Nephron (organoid): ENCODE measurements at regions not wholly inside any gene's neighbourhood (a gene's known extent, or its start where the extent isn't known, plus 50 kb on each side); places are given as distances from the start of the nearest gene placed in this dataset.

Source experiments
- H3K27ac Mint-ChIP-seq, 3 experiments: 2 replicates each; pipeline ENCODE4 v1.8.0; 2020; ENCODE audit warnings: mixed read lengths in 3 of 3, mild to moderate bottlenecking in 2 of 3, moderate library complexity in 1 of 3
- H3K27me3 Mint-ChIP-seq: 2 replicates; pipeline ENCODE4 v1.8.0; 2021; ENCODE audit warnings: low read depth, mild to moderate bottlenecking, moderate library complexity, mixed read lengths
- H3K36me3 Mint-ChIP-seq: 2 replicates; pipeline ENCODE4 v1.8.0; 2020; ENCODE audit warnings: low read depth, mixed read lengths
- H3K4me1 Mint-ChIP-seq: 2 replicates; pipeline ENCODE4 v1.8.0; 2020; ENCODE audit warnings: mixed read lengths
- H3K4me3 Mint-ChIP-seq, 3 experiments: 2 replicates each; pipeline ENCODE4 v1.8.0; 2020; ENCODE audit warnings: mild to moderate bottlenecking in 3 of 3, mixed read lengths in 3 of 3, moderate library complexity in 2 of 3
- H3K9me3 Mint-ChIP-seq: 2 replicates; pipeline ENCODE4 v1.8.0; 2020; ENCODE audit warnings: mixed read lengths
- CTCF ChIP-seq, 3 experiments: fragments of 200-600 bp; sonication (generic); IDR thresholded peaks; one replicate each; pipeline ENCODE4 v1.5.0; 2021; ENCODE audit warnings: antibody characterized with exemption in 3 of 3; ENCODE audit not compliant: unreplicated experiment in 3 of 3

DNA sequence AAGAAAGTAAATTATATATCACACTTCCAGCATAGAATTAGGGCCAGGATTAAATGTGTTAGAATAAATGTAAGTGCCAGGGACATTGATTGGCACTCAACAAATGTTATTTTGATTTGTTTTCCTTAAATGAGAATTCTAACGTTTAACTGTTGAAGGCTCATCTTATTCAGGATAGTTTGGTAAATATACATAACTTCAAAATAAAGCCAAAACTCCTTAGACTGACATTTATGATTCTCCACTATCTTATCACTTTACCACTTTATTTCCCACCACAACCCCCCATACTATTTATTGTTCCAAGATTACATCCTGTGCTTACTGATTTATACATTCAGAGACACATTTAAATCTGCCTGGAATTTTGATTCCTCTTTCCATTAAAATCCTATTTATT, 769.5 kb upstream of the CDH2 start:
- Mint-ChIP-seq H3K4me1 (no peaks in the 10 kb centered on the region), H3K9me3 (peaks cover 12% of the 10 kb centered on the region), H3K4me3 (no peak overlapping the region), H3K36me3 (no peaks in the 10 kb centered on the region), H3K27ac (no peak overlapping the region), H3K27me3 (no peaks in the 10 kb centered on the region)
- no peak for TF ChIP-seq CTCF (IDR thresholded peaks at IDR 0.05; ENCODE audit: unreplicated experiment in 3 of 3)

- no peaks in the 10 kb centered on the region for H3K9me3 Mint-ChIP-seq
- H3K27me3 Mint-ChIP-seq = no peaks in the 10 kb centered on the region
- H3K4me1 Mint-ChIP-seq = no peaks in the 10 kb centered on the region
- no peak overlapping the region for H3K4me3 Mint-ChIP-seq
- H3K27ac Mint-ChIP-seq = no peak overlapping the region
- H3K36me3 Mint-ChIP-seq = no peaks in the 10 kb centered on the region
- TF ChIP-seq CTCF (IDR thresholded peaks at IDR 0.05; ENCODE audit: unreplicated experiment in 3 of 3) = no peak
Observed at GRCh38 chr18:28922936-28923335, 746.0 kb upstream of the CDH2 start.

DNA sequence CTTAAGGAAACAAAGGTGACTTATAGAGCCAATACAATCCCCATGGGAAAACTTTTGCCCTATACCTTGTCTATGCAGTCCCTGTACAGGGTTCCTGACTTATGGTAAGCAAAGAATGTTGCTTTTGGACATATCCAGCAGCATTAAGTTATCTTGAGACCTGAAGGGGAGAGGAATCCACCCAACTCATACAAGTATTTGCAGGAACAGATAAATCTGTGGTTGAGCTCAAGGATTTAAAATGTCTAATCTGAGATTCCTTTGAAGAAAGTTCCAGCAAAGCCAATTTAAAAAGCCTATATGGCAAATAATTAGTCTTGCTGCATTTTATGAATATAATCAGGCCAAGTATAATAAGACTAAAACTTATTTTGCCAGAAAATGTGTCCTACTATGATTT, 739.5 kb upstream of the CDH2 start:
- Mint-ChIP-seq H3K27me3 (no peaks in the 10 kb centered on the region), H3K27ac (peak overlapping the region in 1 of 3 experiments; percentile 51), H3K9me3 (peaks cover 3% of the 10 kb centered on the region), H3K36me3 (no peaks in the 10 kb centered on the region), H3K4me1 (no peaks in the 10 kb centered on the region), H3K4me3 (no peak overlapping the region)
- no peak for TF ChIP-seq CTCF (IDR thresholded peaks at IDR 0.05; ENCODE audit: unreplicated experiment in 3 of 3)

GRCh38 chr18:28905509-28905908, 728.6 kb upstream of the CDH2 start:
- no peaks in the 10 kb centered on the region for H3K9me3 Mint-ChIP-seq
- no peaks in the 10 kb centered on the region for H3K36me3 Mint-ChIP-seq
- H3K27ac Mint-ChIP-seq = no peak overlapping the region
- H3K4me1 Mint-ChIP-seq = no peaks in the 10 kb centered on the region
- TF ChIP-seq CTCF (IDR thresholded peaks at IDR 0.05; ENCODE audit: unreplicated experiment in 3 of 3) = no peak
- no peak overlapping the region for H3K4me3 Mint-ChIP-seq
- peaks cover 6% of the 10 kb centered on the region for H3K27me3 Mint-ChIP-seq

GRCh38 chr18:28904789-28905364, 727.9 kb upstream of the CDH2 start:
- no peaks in the 10 kb centered on the region for H3K36me3 Mint-ChIP-seq
- H3K27ac Mint-ChIP-seq = no peak overlapping the region

More at GRCh38 chr18:28904789-28905364, 727.9 kb upstream of the CDH2 start:
- Mint-ChIP-seq H3K9me3 (no peaks in the 10 kb centered on the region), H3K4me3 (no peak overlapping the region), H3K4me1 (no peaks in the 10 kb centered on the region), H3K27me3 (peaks cover 6% of the 10 kb centered on the region)
- no peak for TF ChIP-seq CTCF (IDR thresholded peaks at IDR 0.05; ENCODE audit: unreplicated experiment in 3 of 3)
